Glutamatergic neuron (in vitro differentiated cells): ENCODE measurements at regions not wholly inside any gene's neighbourhood (a gene's known extent, or its start where the extent isn't known, plus 50 kb on each side); places are given as distances from the start of the nearest gene placed in this dataset.

ENCODE experiments used
- DNase-seq: peaks from one replicate; pipeline ENCODE4 v3.0.0; 2022
- H3K27ac Mint-ChIP-seq: one replicate; pipeline ENCODE4 v1.8.0; 2020; ENCODE audit warnings: mild to moderate bottlenecking, mixed read lengths, inconsistent platforms; ENCODE audit not compliant: unreplicated experiment
- H3K27me3 Mint-ChIP-seq: one replicate; pipeline ENCODE4 v1.8.0; 2020; ENCODE audit warnings: mild to moderate bottlenecking, moderate library complexity, mixed read lengths, inconsistent platforms; ENCODE audit not compliant: unreplicated experiment
- H3K36me3 Mint-ChIP-seq: one replicate; pipeline ENCODE4 v1.8.0; 2020; ENCODE audit warnings: mild to moderate bottlenecking, mixed read lengths, inconsistent platforms; ENCODE audit not compliant: unreplicated experiment
- H3K4me1 Mint-ChIP-seq: one replicate; pipeline ENCODE4 v1.8.0; 2020; ENCODE audit warnings: mild to moderate bottlenecking, low read depth, mixed read lengths, inconsistent platforms; ENCODE audit not compliant: unreplicated experiment
- H3K4me3 Mint-ChIP-seq: one replicate; pipeline ENCODE4 v1.8.0; 2020; ENCODE audit warnings: mild to moderate bottlenecking, mixed read lengths, inconsistent platforms; ENCODE audit not compliant: unreplicated experiment
- H3K9me3 Mint-ChIP-seq: one replicate; pipeline ENCODE4 v1.8.0; 2020; ENCODE audit warnings: mild to moderate bottlenecking, moderate library complexity, mixed read lengths, inconsistent platforms; ENCODE audit not compliant: unreplicated experiment
- TF ChIP-seq, protein P1 (sequence below): fragments of 200-600 bp; sonication (generic); IDR thresholded peaks from one replicate; pipeline ENCODE4 v1.5.0; 2021; ENCODE audit not compliant: partially characterized antibody, unreplicated experiment

DNA sequence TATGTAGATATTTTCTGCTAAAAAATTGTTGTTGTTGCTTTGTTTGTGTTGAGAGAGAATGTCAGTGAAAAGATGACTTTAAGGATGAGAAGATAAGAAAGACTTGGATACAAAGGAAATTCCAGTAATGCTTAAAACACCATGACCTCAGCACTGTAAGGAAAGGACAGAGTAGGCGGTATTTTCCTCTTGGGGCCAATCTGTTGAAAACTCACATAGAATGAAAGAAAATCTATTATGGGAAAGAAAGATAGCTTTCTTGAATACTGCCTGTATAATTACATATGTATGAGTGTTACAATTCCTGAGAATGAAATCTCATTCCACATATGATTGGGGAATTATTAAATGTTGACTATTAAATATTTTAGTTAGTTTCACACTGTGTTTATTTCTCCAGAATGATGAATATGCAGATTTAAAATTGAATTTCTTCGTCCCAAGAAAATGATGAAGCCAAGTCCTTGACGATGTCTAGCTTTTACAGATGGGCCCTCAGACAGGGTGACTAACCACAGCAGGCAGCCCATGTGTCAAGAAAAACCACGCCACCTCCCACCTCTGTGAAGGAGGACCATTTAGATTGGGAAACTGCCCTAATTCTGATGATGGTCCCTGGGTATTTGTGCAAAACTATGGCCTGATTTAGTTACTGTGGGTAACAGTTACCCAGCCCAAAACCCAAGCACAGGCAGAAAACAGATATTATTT lies 49.7 kb upstream of the LMO4 start:
- H3K9me3 Mint-ChIP-seq = no peaks in the 10 kb centered on the region
- H3K27ac Mint-ChIP-seq = no peak overlapping the region
- H3K4me3 Mint-ChIP-seq = no peak overlapping the region
- no peaks in the 10 kb centered on the region for H3K36me3 Mint-ChIP-seq
- TF ChIP-seq, protein P1, sequence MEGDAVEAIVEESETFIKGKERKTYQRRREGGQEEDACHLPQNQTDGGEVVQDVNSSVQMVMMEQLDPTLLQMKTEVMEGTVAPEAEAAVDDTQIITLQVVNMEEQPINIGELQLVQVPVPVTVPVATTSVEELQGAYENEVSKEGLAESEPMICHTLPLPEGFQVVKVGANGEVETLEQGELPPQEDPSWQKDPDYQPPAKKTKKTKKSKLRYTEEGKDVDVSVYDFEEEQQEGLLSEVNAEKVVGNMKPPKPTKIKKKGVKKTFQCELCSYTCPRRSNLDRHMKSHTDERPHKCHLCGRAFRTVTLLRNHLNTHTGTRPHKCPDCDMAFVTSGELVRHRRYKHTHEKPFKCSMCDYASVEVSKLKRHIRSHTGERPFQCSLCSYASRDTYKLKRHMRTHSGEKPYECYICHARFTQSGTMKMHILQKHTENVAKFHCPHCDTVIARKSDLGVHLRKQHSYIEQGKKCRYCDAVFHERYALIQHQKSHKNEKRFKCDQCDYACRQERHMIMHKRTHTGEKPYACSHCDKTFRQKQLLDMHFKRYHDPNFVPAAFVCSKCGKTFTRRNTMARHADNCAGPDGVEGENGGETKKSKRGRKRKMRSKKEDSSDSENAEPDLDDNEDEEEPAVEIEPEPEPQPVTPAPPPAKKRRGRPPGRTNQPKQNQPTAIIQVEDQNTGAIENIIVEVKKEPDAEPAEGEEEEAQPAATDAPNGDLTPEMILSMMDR = no peak
- peaks cover 5% of the 10 kb centered on the region for H3K4me1 Mint-ChIP-seq
- no peaks in the 10 kb centered on the region for H3K27me3 Mint-ChIP-seq
- no peak for DNase-seq
